ENCODE measurements at regions not wholly inside any gene's neighbourhood (a gene's known extent, or its start where the extent isn't known, plus 50 kb on each side); places are given as distances from the start of the nearest gene placed in this dataset.

DNA sequence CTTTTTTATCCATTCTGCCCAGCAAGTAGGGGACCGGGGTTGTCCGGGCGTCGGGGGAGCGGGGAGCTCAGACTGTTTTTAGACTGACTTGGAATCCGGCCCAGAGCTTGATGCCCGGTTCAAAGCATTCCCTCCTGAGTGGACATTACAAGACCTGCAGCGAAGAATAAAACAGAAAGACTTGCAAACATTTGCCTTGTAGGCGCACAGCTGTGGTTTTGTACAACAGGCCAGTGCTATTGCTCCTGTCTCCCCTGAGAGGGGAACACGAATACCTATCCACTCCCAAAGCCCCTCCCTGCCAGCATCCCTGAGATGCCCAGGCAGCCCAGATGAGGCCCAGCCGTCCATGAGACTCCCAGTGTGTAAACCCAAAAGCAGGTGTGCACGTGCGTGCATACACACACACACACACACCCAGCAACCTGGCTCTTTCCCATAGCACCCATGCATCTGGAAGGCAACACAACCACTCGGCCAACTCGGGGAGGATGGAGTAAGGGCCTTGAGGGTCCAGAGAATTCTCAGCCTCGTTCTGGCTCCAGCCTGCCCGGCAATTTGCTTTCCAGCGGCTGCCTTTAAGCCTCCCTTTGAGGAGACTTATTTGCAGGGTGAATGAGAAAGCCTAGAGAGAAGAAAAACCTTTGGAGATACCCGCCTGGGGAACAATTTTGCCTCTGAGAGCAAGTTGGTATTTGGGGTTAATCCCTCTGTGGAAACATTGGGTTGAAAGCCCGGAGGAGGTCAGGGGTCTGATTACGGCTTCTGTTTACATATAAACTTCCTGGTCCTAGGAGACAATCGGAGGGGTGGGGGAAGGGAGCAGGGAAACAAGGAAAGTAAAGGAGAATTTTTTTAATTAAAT is 161.0 kb upstream of the HES1 start:
- no peak overlapping the region for H3K4me3 ChIP-seq (ENCODE audit: low read depth, low read length)
- TF ChIP-seq, protein P1, sequence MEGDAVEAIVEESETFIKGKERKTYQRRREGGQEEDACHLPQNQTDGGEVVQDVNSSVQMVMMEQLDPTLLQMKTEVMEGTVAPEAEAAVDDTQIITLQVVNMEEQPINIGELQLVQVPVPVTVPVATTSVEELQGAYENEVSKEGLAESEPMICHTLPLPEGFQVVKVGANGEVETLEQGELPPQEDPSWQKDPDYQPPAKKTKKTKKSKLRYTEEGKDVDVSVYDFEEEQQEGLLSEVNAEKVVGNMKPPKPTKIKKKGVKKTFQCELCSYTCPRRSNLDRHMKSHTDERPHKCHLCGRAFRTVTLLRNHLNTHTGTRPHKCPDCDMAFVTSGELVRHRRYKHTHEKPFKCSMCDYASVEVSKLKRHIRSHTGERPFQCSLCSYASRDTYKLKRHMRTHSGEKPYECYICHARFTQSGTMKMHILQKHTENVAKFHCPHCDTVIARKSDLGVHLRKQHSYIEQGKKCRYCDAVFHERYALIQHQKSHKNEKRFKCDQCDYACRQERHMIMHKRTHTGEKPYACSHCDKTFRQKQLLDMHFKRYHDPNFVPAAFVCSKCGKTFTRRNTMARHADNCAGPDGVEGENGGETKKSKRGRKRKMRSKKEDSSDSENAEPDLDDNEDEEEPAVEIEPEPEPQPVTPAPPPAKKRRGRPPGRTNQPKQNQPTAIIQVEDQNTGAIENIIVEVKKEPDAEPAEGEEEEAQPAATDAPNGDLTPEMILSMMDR (IDR thresholded peaks at IDR 0.05; ENCODE audit: borderline replicate concordance, insufficient read depth, low read depth, low read length): no peak

DNA sequence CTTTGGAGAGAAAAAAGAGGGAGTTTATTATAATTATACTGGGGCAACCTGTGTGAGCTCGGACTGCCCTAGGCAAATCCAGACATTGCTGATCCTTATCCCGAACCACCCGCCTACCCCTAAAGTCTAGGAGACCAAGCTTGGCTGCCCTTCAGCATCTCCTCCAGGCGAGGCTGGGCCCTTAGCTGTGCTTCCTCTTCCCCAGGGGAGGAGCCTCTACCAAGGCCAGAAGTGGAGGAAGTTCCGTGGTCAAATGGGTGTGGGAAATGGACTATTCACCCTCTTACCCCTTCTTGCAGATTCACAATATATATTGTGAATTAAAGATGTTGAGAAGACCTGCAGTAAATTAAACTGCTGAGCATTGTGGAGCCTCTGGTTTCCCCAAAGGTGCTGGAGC is 158.3 kb upstream of the HES1 start:
- H3K4me3 ChIP-seq (ENCODE audit: low read depth, low read length): no peak overlapping the region
- TF ChIP-seq, protein P1 (IDR thresholded peaks at IDR 0.05; ENCODE audit: borderline replicate concordance, insufficient read depth, low read depth, low read length): no peak

DNA sequence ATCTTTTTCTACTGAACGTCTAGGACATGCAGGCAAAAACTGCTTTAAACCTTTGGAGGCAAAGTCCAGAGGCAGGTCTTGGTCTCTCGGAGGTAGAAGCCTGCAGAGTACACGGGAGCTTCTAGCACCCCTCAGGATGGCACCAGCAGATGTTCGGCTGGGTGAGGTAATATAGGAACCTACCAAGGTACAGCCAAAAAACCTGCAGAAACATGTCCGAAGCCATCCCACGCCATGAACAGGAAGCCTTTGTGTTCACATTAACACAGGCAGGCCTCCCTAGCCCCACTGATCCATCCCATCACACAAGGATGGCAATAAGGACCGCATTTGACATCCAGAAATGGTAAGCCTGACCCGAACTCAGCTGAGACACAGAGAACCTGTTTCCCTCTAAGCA is 157.9 kb upstream of the HES1 start:
- H3K4me3 ChIP-seq (ENCODE audit: low read depth, low read length): no peak overlapping the region
- TF ChIP-seq, protein P1 (IDR thresholded peaks at IDR 0.05; ENCODE audit: borderline replicate concordance, insufficient read depth, low read depth, low read length): no peak

DNA sequence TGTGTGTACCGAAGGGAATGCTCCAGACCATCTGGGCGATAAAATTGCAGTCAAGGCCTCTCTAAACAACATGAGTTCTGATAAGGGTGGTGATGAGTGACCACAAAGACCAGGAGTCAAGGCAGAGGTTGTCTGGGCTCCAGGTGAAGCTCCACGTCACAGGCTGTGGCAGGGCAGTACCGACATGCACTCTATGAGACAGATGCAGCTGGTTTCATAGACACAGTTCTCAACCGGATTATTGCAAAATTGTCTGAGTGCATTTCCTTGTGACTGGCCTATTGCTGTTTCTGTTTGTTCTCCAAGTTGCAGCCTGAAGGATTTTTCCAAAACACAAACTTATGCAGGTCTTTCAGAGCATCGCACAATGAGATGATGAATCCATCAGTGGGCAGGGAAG is 157.5 kb upstream of the HES1 start:
- H3K4me3 ChIP-seq (ENCODE audit: low read depth, low read length): no peak overlapping the region
- TF ChIP-seq, protein P1 (IDR thresholded peaks at IDR 0.05; ENCODE audit: borderline replicate concordance, insufficient read depth, low read depth, low read length): no peak

DNA sequence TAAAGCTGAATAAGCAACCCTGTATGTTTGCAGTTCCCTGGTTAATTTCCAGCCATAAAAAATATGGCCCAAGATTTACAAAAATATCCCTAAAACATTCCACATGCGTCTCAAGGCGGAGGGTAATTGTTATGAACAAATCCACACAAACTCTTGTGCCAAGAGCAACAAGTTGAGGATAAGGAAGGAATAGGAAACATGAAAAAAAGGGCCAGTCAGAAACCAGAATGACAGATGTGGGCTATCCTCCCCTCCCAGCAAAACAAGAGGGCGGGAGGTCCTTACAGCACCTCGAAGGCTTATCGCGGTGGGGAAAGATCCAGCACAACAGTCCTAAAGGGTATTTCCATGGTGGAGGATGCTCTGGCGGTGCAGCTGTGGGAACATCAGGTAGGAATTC is 155.6 kb upstream of the HES1 start:
- H3K4me3 ChIP-seq (ENCODE audit: low read depth, low read length): no peak overlapping the region
- TF ChIP-seq, protein P1 (IDR thresholded peaks at IDR 0.05; ENCODE audit: borderline replicate concordance, insufficient read depth, low read depth, low read length): no peak

DNA sequence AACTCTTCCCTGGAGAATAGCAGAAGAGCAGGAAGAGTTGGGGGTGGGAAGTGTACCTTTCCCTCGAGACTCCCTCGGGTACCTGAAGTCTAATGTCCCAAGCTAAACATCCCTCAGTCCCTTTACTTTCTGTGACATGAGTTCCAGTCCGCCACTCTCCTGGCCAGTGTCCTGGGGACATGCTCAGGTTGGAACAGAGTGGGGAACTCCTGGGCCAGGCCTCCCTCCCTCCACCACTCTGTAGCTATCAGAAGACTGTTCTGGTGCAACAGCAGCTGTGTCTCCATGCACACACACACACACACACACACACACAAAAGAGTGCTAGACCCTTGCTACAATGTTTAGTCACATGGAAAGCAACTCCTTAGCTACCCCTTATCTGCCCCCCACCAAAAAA is 155.0 kb upstream of the HES1 start:
- H3K4me3 ChIP-seq (ENCODE audit: low read depth, low read length): no peak overlapping the region
- TF ChIP-seq, protein P1 (IDR thresholded peaks at IDR 0.05; ENCODE audit: borderline replicate concordance, insufficient read depth, low read depth, low read length): no peak

DNA sequence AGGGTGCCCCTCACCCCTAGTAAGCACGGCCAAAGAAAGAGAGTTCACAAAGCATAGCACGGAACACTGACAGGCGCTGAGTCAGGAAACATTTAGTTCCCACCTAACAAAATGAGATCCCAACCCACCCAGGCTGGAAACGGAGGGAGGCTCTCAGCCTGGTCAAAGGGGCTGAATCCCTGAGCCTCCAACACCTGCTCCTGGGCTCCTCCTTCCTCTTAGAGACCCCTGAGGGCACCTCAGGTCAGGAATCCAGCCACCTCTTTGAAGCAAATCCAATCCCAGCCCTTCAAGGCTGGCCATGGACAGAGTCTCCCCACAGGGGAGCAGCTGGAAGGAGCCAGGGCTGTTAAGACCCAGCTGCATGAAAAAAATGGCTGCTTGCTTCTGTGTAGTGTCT is 154.4 kb upstream of the HES1 start:
- H3K4me3 ChIP-seq (ENCODE audit: low read depth, low read length): no peak overlapping the region
- TF ChIP-seq, protein P1 (IDR thresholded peaks at IDR 0.05; ENCODE audit: borderline replicate concordance, insufficient read depth, low read depth, low read length): no peak
